Right lobe of liver (tissue), 6 donors: ENCODE measurements at regions not wholly inside any gene's neighbourhood (a gene's known extent, or its start where the extent isn't known, plus 50 kb on each side); places are given as distances from the start of the nearest gene placed in this dataset.

Experiments
- ATAC-seq, 4 donors: fragments of 200-7000 bp; cut with Tn5 transposase; one replicate each; pipeline ENCODE4 v1.9.1; 2020; ENCODE audit warnings: mild to moderate bottlenecking in 4 of 4, moderate library complexity in 4 of 4
- DNase-seq, 3 donors: peaks; one replicate each; pipeline ENCODE4 v3.0.0-alpha.2; 2020
- H3K27ac ChIP-seq, 3 donors: fragments of 200-600 bp; one replicate each; pipeline ENCODE4 v1.8.0; 2022
- H3K27me3 ChIP-seq, 2 donors: fragments of 200-600 bp; one replicate each; pipeline ENCODE4 v1.8.0; 2022
- H3K36me3 ChIP-seq, 4 donors: fragments of 200-600 bp; sonication (generic) in 1 of 4; one replicate each; pipeline versions ENCODE4 v1.5.1 to v1.8.0; 2017 to 2022; ENCODE audit warnings: control low read depth in 1 of 4
- H3K4me1 ChIP-seq, 4 donors: fragments of 200-600 bp; sonication (generic) in 1 of 4; one replicate each; pipeline versions ENCODE4 v1.5.1 to v1.8.0; 2017 to 2022; ENCODE audit warnings: control low read depth in 1 of 4
- H3K4me3 ChIP-seq, 3 donors: fragments of 200-600 bp; one replicate each; pipeline ENCODE4 v1.8.0; 2022
- H3K9me3 ChIP-seq, 4 donors: fragments of 200-600 bp; sonication (generic) in 1 of 4; one replicate each; pipeline versions ENCODE4 v1.5.1 to v1.8.0; 2017 to 2022; ENCODE audit warnings: control low read depth in 1 of 4
- CTCF ChIP-seq, 4 donors: fragments of 200-600 bp in 3 of 4; fragments of 450-650 bp in 1 of 4; IDR thresholded peaks; one replicate each; pipeline versions ENCODE4 v1.5.1 to v1.8.0; 2016 to 2022; ENCODE audit warnings: antibody characterized with exemption in 4 of 4, mild to moderate bottlenecking in 2 of 4
- POLR2A ChIP-seq: fragments of 450-650 bp; IDR thresholded peaks from one replicate; pipeline ENCODE4 v1.6.1; 2017; ENCODE audit warnings: antibody characterized with exemption, mild to moderate bottlenecking
- whole genome bisulfite sequencing: methylation state at CpG from one replicate; pipeline ENCODE4 v1.1.6; 2018; ENCODE audit warnings: low coverage, low lambda C conversion rate; ENCODE audit not compliant: insufficient coverage; ENCODE audit errors: missing lambda C conversion rate; 5-methylcytosine and 5-hydroxymethylcytosine counted together
- intact Hi-C, 2 donors: fragments of 100-400 bp; cut with DNase I; formaldehyde crosslinking; loops; one replicate each; pipeline versions ENCODE4 v1.11.2 to v1.14.1; 2022
- donor health status: DM: no; HTN: yes; CAD: no.
- donor health status: DM: no; HTN: no; CAD: no.
- donor health status: DM: no; HTN: no; CAD: no.
- donor health status: DM: no; HTN: yes; CAD: no.
- donor health status: DM: no; HTN: yes; CAD: no.

DNA sequence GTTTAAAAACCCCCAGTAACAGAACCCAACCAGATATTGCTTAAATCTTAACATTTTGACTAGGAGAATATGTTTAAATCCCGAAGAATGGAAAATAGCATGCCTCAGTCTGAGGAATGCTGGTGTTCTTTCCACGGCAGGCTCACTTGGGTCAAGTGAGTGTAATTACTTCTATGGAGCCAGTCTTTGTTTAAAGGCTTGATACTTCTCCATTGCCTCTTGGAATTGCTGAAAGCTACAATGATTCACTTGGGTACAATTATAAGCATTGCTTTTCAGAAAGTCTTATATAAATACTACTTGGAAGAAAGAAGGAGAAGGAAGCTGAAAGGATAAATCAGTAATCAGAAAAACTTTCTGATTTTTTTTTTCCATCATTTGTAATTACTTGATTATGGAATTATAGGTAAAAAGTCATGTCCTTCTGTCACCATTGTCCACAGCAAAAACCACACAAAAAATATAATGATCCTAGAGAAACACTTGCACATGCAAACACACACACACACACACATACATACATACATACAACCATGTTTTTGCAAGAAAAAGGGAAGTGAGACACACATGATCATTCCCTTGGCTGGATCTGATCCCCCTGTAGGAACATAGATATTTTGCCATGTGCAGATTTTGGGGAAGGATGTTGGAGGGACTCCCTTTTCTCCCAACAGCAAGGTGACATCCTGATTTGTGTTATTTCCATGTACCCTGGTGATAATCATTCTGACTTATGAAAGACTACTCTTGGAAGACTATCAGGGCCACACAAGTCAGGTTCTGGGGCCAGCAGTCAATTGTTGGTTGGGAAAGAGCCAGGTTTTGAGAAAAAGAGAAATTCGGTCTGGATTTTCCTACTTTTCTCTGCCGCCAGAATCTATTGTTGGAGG lies 396.0 kb upstream of the BTBD3 start:
- intact Hi-C loops: no loop called here
- TF ChIP-seq POLR2A: no peak
- no peak overlapping the region for H3K27ac ChIP-seq
- no peak overlapping the region for H3K4me3 ChIP-seq
- DNase-seq (no peak), ATAC-seq (no peak)
- WGBS: 46% methylated on average over 4 of the region's 4 CpGs
- H3K27me3 ChIP-seq: no peaks in the 10 kb centered on the region
- no peaks in the 10 kb centered on the region for H3K9me3 ChIP-seq
- no peaks in the 10 kb centered on the region for H3K36me3 ChIP-seq
- H3K4me1 ChIP-seq: no peaks in the 10 kb centered on the region

DNA sequence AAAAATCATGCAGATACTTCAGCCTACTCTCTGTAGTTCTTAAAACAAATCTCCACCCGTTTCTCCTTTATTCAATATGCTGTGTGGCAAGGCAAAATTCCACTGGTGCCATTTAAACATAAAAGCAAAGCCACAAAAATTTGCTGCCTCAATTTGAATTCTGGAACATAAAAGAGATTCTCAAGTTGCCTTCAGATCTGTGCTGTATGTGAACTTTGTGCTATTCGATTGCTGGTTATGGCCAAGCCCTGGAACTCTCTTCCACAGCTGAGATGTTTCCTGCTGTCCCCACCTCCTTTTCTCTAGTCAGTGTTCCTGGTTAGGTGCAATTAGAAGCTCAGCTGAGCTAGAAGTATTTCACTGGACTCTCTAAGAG lies 395.3 kb upstream of the BTBD3 start:
- H3K27me3 ChIP-seq: no peaks in the 10 kb centered on the region
- H3K36me3 ChIP-seq: no peaks in the 10 kb centered on the region
- TF ChIP-seq CTCF (IDR thresholded peaks at IDR 0.05): no peak
- no peak for TF ChIP-seq POLR2A
- no peak overlapping the region for H3K27ac ChIP-seq
- no peaks in the 10 kb centered on the region for H3K9me3 ChIP-seq
- intact Hi-C loops: no loop called here
- 35% methylated on average over 2 of the region's 2 CpGs for WGBS
- no peaks in the 10 kb centered on the region for H3K4me1 ChIP-seq
- DNase-seq: no peak
- H3K4me3 ChIP-seq: no peak overlapping the region
- ATAC-seq: no peak

DNA sequence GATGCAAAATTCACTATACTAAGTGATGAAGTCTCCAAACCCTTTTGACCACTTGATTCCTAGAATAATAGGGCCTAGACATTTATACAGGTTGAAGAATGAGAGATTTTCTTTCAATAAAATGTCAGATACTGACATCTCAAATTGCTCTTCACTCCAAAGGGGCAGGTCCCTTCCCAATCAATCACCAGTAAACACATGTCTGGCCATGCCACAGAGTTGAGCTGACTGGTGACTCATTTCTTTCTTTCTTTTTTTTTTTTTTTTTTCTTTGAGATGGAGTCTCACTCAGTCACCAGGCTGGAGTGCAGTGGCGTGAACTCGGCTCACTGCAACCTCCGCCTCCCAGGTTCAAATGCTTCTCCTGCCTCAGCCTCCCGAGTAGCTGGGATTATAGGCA lies 388.6 kb upstream of the BTBD3 start:
- 78% methylated on average over 4 of the region's 4 CpGs for WGBS
- H3K9me3 ChIP-seq: no peaks in the 10 kb centered on the region
- no peak for ATAC-seq
- no peak for DNase-seq
- TF ChIP-seq POLR2A (no peak), CTCF (IDR thresholded peaks at IDR 0.05) (no peak)
- intact Hi-C loops: no loop called here
- H3K4me3 ChIP-seq: no peak overlapping the region
- no peaks in the 10 kb centered on the region for H3K4me1 ChIP-seq
- no peaks in the 10 kb centered on the region for H3K36me3 ChIP-seq
- no peaks in the 10 kb centered on the region for H3K27me3 ChIP-seq
- H3K27ac ChIP-seq: no peak overlapping the region

DNA sequence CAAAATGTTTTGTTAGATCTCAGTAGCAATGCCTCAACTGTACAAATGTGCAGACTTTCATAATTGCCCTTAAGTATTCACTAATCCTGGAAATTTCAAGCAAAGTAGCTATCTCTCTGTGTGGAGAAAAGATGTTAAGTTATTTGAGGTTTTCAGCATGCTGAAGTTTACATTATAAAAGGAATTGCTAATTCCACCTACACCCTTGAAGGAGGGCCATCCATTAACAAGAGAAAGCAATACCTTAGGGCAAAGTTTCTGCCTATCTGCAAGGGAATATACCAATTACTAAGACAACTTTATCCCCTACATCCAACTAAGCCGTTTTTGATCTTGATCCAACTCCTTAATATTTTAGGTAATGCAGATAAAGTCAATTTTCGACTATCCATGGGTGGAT lies 380.7 kb upstream of the BTBD3 start:
- H3K27ac ChIP-seq: no peak overlapping the region
- no peaks in the 10 kb centered on the region for H3K36me3 ChIP-seq
- no peak for TF ChIP-seq POLR2A
- H3K27me3 ChIP-seq: no peaks in the 10 kb centered on the region
- WGBS: 2% methylated on average over 2 of the region's 2 CpGs
- H3K4me3 ChIP-seq: no peak overlapping the region
- ATAC-seq (no peak), DNase-seq (no peak)
- H3K9me3 ChIP-seq: no peaks in the 10 kb centered on the region
- H3K4me1 ChIP-seq: no peaks in the 10 kb centered on the region
- intact Hi-C loops: no loop called here

DNA sequence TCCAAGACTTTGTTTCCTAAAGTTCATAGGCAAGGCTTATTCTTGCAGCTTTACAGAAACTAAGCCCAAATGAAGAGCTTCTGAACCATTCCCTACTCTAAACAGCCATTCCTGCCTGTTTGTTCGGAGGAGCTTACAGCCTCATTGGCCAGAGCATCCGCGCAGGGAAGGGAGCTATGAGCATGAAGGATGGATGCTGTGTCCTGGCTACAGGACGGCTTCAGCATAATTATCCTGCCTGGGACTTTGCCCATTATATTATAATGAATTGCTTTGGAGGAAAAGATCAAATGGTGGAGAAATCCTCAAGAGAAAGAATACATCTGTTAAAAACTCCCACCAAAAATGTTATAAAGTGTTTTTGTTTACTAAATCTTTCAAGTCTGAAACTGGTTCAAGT lies 378.2 kb upstream of the BTBD3 start:
- TF ChIP-seq CTCF (IDR thresholded peaks at IDR 0.05): no peak
- TF ChIP-seq POLR2A: no peak
- H3K4me1 ChIP-seq: no peaks in the 10 kb centered on the region
- H3K27ac ChIP-seq: no peak overlapping the region
- no peaks in the 10 kb centered on the region for H3K36me3 ChIP-seq
- no peak overlapping the region for H3K4me3 ChIP-seq
- intact Hi-C loops: no loop called here
- ATAC-seq (no peak), DNase-seq (no peak)
- 36% methylated on average over 4 of the region's 4 CpGs for WGBS
- no peaks in the 10 kb centered on the region for H3K9me3 ChIP-seq
- H3K27me3 ChIP-seq: no peaks in the 10 kb centered on the region
